Kidney (tissue), 13 donors: ENCODE measurements at regions not wholly inside any gene's neighbourhood (a gene's known extent, or its start where the extent isn't known, plus 50 kb on each side); places are given as distances from the start of the nearest gene placed in this dataset.

ENCODE experiments used
- DNase-seq, 5 donors: peaks; one replicate each; pipeline ENCODE4 v3.0.0-alpha.2; 2013 to 2020
- FAIRE-seq: peaks from 2 replicates; lab custom pipeline; 2012; peaks lifted over from hg19 to GRCh38; lab: Jason Lieb, UNC
- H3K27ac ChIP-seq, 2 donors: one replicate each; pipeline ENCODE4 v1.7.0; 2013; ENCODE audit warnings: low read depth in 2 of 2, low read length in 2 of 2, inconsistent platforms in 1 of 2
- H3K27me3 ChIP-seq: one replicate; pipeline ENCODE4 v1.7.1; 2013; ENCODE audit warnings: low read length, inconsistent platforms; ENCODE audit not compliant: control insufficient read depth, insufficient read depth
- H3K36me3 ChIP-seq, 3 donors: one replicate each; pipeline versions ENCODE4 v1.7.0 to v1.7.1; 2013; ENCODE audit warnings: low read length in 3 of 3, control low read depth in 1 of 3, inconsistent platforms in 1 of 3; ENCODE audit not compliant: insufficient read depth in 3 of 3, control insufficient read depth in 2 of 3
- H3K4me1 ChIP-seq, 3 donors: one replicate each; pipeline versions ENCODE4 v1.7.0 to v1.7.1; 2013; ENCODE audit warnings: low read length in 3 of 3, inconsistent platforms in 1 of 3, low read depth in 1 of 3; ENCODE audit not compliant: control insufficient read depth in 2 of 3, insufficient read depth in 2 of 3
- H3K4me3 ChIP-seq, 3 donors: one replicate each; pipeline versions ENCODE4 v1.7.0 to v1.8.1; 2013; ENCODE audit warnings: low read length in 3 of 3, control low read depth in 1 of 3, inconsistent platforms in 1 of 3
- H3K9ac ChIP-seq, 3 donors: one replicate each; pipeline versions ENCODE4 v1.7.0 to v1.7.1; 2013; ENCODE audit warnings: low read length in 3 of 3, control low read depth in 1 of 3, inconsistent platforms in 1 of 3
- H3K9me3 ChIP-seq, 3 donors: one replicate each; pipeline versions ENCODE4 v1.7.0 to v1.7.1; 2013; ENCODE audit warnings: low read length in 3 of 3, control low read depth in 1 of 3, inconsistent platforms in 1 of 3; ENCODE audit not compliant: control insufficient read depth in 2 of 3, insufficient read depth in 1 of 3
- CTCF ChIP-seq: IDR thresholded peaks from 3 replicates; pipeline ENCODE4 v1.5.1; 2012; ENCODE audit warnings: mild to moderate bottlenecking, moderate library complexity, borderline replicate concordance; ENCODE audit not compliant: insufficient read depth; ENCODE audit errors: extremely low read depth
- intact Hi-C: fragments of 100-400 bp; cut with DNase I; formaldehyde crosslinking; loops from one replicate; pipeline ENCODE4 v1.11.1; 2022
- donor health status: control.
- donor health status: control.
- donor health status: control.
- donor health status: control.
- donor health status: control.
- donor health status: DM: yes; HTN: yes; CAD: no.
- donor health status: Normal renal cell carcinoma (clear cell type).

- H3K27me3 ChIP-seq: no peaks in the 10 kb centered on the region
- DNase-seq (peak in 3 of 5 donors; percentile 4 to 39 (median 15)), FAIRE-seq (no peak)
- intact Hi-C loops: no loop called here
- no peak overlapping the region for H3K9ac ChIP-seq
- H3K9me3 ChIP-seq: no peaks in the 10 kb centered on the region
- no peak for TF ChIP-seq CTCF
- no peak overlapping the region for H3K4me3 ChIP-seq
- H3K36me3 ChIP-seq: no peaks in the 10 kb centered on the region
- H3K27ac ChIP-seq: no peak overlapping the region
- no peaks in the 10 kb centered on the region for H3K4me1 ChIP-seq
These were observed 58.9 kb upstream of the SRRM4 start for GRCh38 chr12:118922405-118922804.

GRCh38 chr12:118925407-118925806 is 55.9 kb upstream of the SRRM4 start:
- TF ChIP-seq CTCF: no peak
- Histone ChIP-seq H3K4me3 (no peak overlapping the region), H3K9me3 (no peaks in the 10 kb centered on the region), H3K9ac (no peak overlapping the region), H3K27ac (no peak overlapping the region), H3K36me3 (no peaks in the 10 kb centered on the region), H3K27me3 (no peaks in the 10 kb centered on the region), H3K4me1 (no peaks in the 10 kb centered on the region)
- intact Hi-C loops: no loop called here
- FAIRE-seq: no peak
- DNase-seq: no peak

- no peaks in the 10 kb centered on the region for H3K9me3 ChIP-seq
- intact Hi-C loops: no loop called here
- no peak overlapping the region for H3K4me3 ChIP-seq
- H3K9ac ChIP-seq: no peak overlapping the region
- no peaks in the 10 kb centered on the region for H3K36me3 ChIP-seq
- DNase-seq (no peak), FAIRE-seq (no peak)
- H3K4me1 ChIP-seq: no peaks in the 10 kb centered on the region
- H3K27ac ChIP-seq: no peak overlapping the region
- H3K27me3 ChIP-seq: no peaks in the 10 kb centered on the region
- no peak for TF ChIP-seq CTCF
These were observed 55.5 kb upstream of the SRRM4 start for GRCh38 chr12:118925826-118926225.
